IMR-90 (cell line): ENCODE measurements at regions not wholly inside any gene's neighbourhood (a gene's known extent, or its start where the extent isn't known, plus 50 kb on each side); places are given as distances from the start of the nearest gene placed in this dataset.

Source experiments
- ATAC-seq: fragments of 200-7000 bp; cut with Tn5 transposase; 2 replicates; pipeline ENCODE4 v1.9.1; 2020; ENCODE audit warnings: low read depth, mild to moderate bottlenecking, moderate library complexity
- BruUV-seq: library from RNA; stranded (reverse); fragments of 400-500 nt; replicated peaks from 2 replicates; lab custom pipeline; 2021; lab: Mats Ljungman, UMichigan
- CTCF ChIA-PET: fragments of 300-600 bp; formaldehyde crosslinking; extraction: SDS; loops from one replicate; lab custom pipeline; 2021; ENCODE audit warnings: antibody characterized with exemption; lab: Yijun Ruan, JAX
- POLR2A ChIA-PET: fragments of 300-600 bp; sonication (Branson Sonifier 250); formaldehyde crosslinking; loops from one replicate; lab custom pipeline; 2022; ENCODE audit warnings: antibody characterized with exemption; ENCODE audit not compliant: unreplicated experiment; lab: Charles Lee
- DNase-seq: peaks from one replicate; pipeline ENCODE4 v3.0.0; 2013
- H2AFZ ChIP-seq: replicated peaks from 2 replicates; pipeline ENCODE3; 2013; ENCODE audit warnings: low read length, mild to moderate bottlenecking; ENCODE audit not compliant: poor library complexity
- H2AK5ac ChIP-seq: 2 replicates; pipeline ENCODE4 v1.6.1; 2013; ENCODE audit warnings: low read depth, low read length, inconsistent platforms
- H2AK9ac ChIP-seq: replicated peaks from 2 replicates; pipeline ENCODE3; 2013; ENCODE audit warnings: mild to moderate bottlenecking, low read depth, low read length, moderate library complexity; ENCODE audit not compliant: poor library complexity
- H2BK120ac ChIP-seq: 2 replicates; pipeline ENCODE4 v1.6.1; 2013; ENCODE audit warnings: low read depth, low read length, inconsistent platforms
- H2BK15ac ChIP-seq: 3 replicates; pipeline ENCODE4 v1.6.1; 2013; ENCODE audit warnings: low read depth, low read length, inconsistent platforms
- H2BK20ac ChIP-seq: 2 replicates; pipeline ENCODE4 v1.6.1; 2013; ENCODE audit warnings: low read depth, mild to moderate bottlenecking, inconsistent platforms, low read length, moderate library complexity
- H2BK5ac ChIP-seq: 2 replicates; pipeline ENCODE4 v1.6.1; 2013; ENCODE audit warnings: mild to moderate bottlenecking, low read depth, low read length, inconsistent platforms; ENCODE audit not compliant: poor library complexity, severe bottlenecking
- H3K14ac ChIP-seq: replicated peaks from 2 replicates; pipeline ENCODE4 v1.6.1; 2013; ENCODE audit warnings: low read depth, low read length, inconsistent platforms
- H3K18ac ChIP-seq: 2 replicates; pipeline ENCODE4 v1.6.1; 2013; ENCODE audit warnings: low read depth, low read length, control low read depth
- H3K23ac ChIP-seq: 2 replicates; pipeline ENCODE4 v1.6.1; 2013; ENCODE audit warnings: low read depth, low read length, inconsistent platforms
- H3K27ac ChIP-seq: 2 replicates; pipeline ENCODE4 v1.5.1; 2013; ENCODE audit warnings: mild to moderate bottlenecking, control low read depth, low read length; ENCODE audit not compliant: insufficient read depth
- H3K27me3 ChIP-seq: 2 replicates; pipeline ENCODE4 v1.6.1; 2013; ENCODE audit warnings: low read length; ENCODE audit not compliant: control insufficient read depth, insufficient read depth
- H3K36me3 ChIP-seq: 2 replicates; pipeline ENCODE4 v1.6.1; 2013; ENCODE audit warnings: low read length, mixed read lengths; ENCODE audit not compliant: control insufficient read depth, insufficient read depth
- H3K4ac ChIP-seq: 2 replicates; pipeline ENCODE4 v1.6.1; 2013; ENCODE audit warnings: low read depth, low read length, inconsistent platforms
- H3K4me1 ChIP-seq: 2 replicates; pipeline ENCODE4 v1.6.1; 2013; ENCODE audit warnings: low read length, mixed read lengths; ENCODE audit not compliant: control insufficient read depth, insufficient read depth
- H3K4me2 ChIP-seq: 2 replicates; pipeline ENCODE4 v1.6.1; 2013; ENCODE audit warnings: low read depth, mild to moderate bottlenecking, control low read depth, low read length, moderate library complexity
- H3K4me3 ChIP-seq: 2 replicates; pipeline ENCODE4 v1.5.1; 2013; ENCODE audit warnings: low read depth, mild to moderate bottlenecking, control low read depth, low read length, moderate library complexity; ENCODE audit not compliant: insufficient read depth
- H3K56ac ChIP-seq: 2 replicates; pipeline ENCODE4 v1.6.1; 2013; ENCODE audit warnings: low read length, inconsistent platforms; ENCODE audit not compliant: insufficient read depth; ENCODE audit errors: extremely low read depth
- H3K79me1 ChIP-seq, 2 experiments: 2 replicates each; pipeline ENCODE4 v1.6.1; 2013; ENCODE audit warnings: low read length in 2 of 2, inconsistent platforms in 1 of 2, low read depth in 1 of 2
- H3K9ac ChIP-seq: 2 replicates; pipeline ENCODE4 v1.6.1; 2013; ENCODE audit warnings: low read depth, low read length, control low read depth
- H3K9me1 ChIP-seq: 2 replicates; pipeline ENCODE4 v1.6.1; 2013; ENCODE audit warnings: low read length, inconsistent platforms; ENCODE audit not compliant: insufficient read depth
- H3K9me3 ChIP-seq: 2 replicates; pipeline ENCODE4 v1.6.1; 2013; ENCODE audit warnings: low read length; ENCODE audit not compliant: control insufficient read depth, insufficient read depth
- H4K20me1 ChIP-seq: 2 replicates; pipeline ENCODE4 v1.6.1; 2013; ENCODE audit warnings: low read length, inconsistent platforms; ENCODE audit not compliant: insufficient read depth
- H4K5ac ChIP-seq: 2 replicates; pipeline ENCODE4 v1.6.1; 2013; ENCODE audit warnings: mild to moderate bottlenecking, low read depth, low read length, control low read depth
- H4K8ac ChIP-seq, 2 experiments: 2 replicates each; pipeline ENCODE4 v1.6.1; 2013; ENCODE audit warnings: low read depth in 2 of 2, low read length in 2 of 2, control low read depth in 1 of 2, inconsistent platforms in 1 of 2
- H4K91ac ChIP-seq: 2 replicates; pipeline ENCODE4 v1.6.1; 2013; ENCODE audit warnings: low read depth, low read length, inconsistent platforms; ENCODE audit not compliant: insufficient read depth
- BHLHE40 ChIP-seq: fragments of 150-350 bp; IDR thresholded peaks from 2 replicates; pipeline ENCODE4 v1.6.1; 2016; ENCODE audit warnings: mild to moderate bottlenecking, low read depth, low read length
- CEBPB ChIP-seq: IDR thresholded peaks from 2 replicates; pipeline ENCODE4 v1.6.1; 2012; ENCODE audit warnings: low read depth, low read length, improper control_type of control experiment
- CTCF ChIP-seq: conservative IDR thresholded peaks from 2 replicates; pipeline ENCODE4 v1.5.1; 2012; ENCODE audit warnings: mild to moderate bottlenecking, low read depth, low read length, improper control_type of control experiment
- ELK1 ChIP-seq: fragments of 150-350 bp; IDR thresholded peaks from 2 replicates; pipeline ENCODE4 v1.6.1; 2016; ENCODE audit warnings: low read depth, mild to moderate bottlenecking, low read length, moderate library complexity, borderline replicate concordance
- FOS ChIP-seq: fragments of 150-350 bp; IDR thresholded peaks from 2 replicates; pipeline ENCODE4 v1.6.1; 2016; ENCODE audit warnings: low read depth, low read length
- MAFK ChIP-seq: IDR thresholded peaks from 2 replicates; pipeline ENCODE4 v1.6.1; 2012; ENCODE audit warnings: low read depth, low read length, improper control_type of control experiment
- MAZ ChIP-seq: IDR thresholded peaks from 2 replicates; pipeline ENCODE4 v1.6.1; 2012; ENCODE audit warnings: low read depth, mild to moderate bottlenecking, low read length, improper control_type of control experiment, moderate library complexity, borderline replicate concordance
- MXI1 ChIP-seq: IDR thresholded peaks from 2 replicates; pipeline ENCODE4 v1.6.1; 2012; ENCODE audit warnings: low read depth, mild to moderate bottlenecking, low read length, moderate library complexity, borderline replicate concordance
- NFE2L2 ChIP-seq: fragments of 150-350 bp; IDR thresholded peaks from 2 replicates; pipeline ENCODE4 v1.6.1; 2016; ENCODE audit warnings: low read depth, mild to moderate bottlenecking, low read length
- RAD21 ChIP-seq: IDR thresholded peaks from 2 replicates; pipeline ENCODE4 v1.6.1; 2012; ENCODE audit warnings: low read length, improper control_type of control experiment
- RCOR1 ChIP-seq: IDR thresholded peaks from 2 replicates; pipeline ENCODE4 v1.6.1; 2012; ENCODE audit warnings: mild to moderate bottlenecking, low read length, improper control_type of control experiment; ENCODE audit not compliant: insufficient replicate concordance
- RFX5 ChIP-seq: IDR thresholded peaks from 2 replicates; pipeline ENCODE4 v1.8.0; 2012; ENCODE audit warnings: low read depth, mild to moderate bottlenecking, low read length, moderate library complexity
- USF2 ChIP-seq: fragments of 150-350 bp; IDR thresholded peaks from 2 replicates; pipeline ENCODE4 v1.6.1; 2017; ENCODE audit warnings: mild to moderate bottlenecking, antibody characterized with exemption, low read length, low read depth
- WGBS, 2 experiments: methylation state at CpG; one replicate each; pipeline versions ENCODE4 v1.1.5 to v1.1.7; 2013; ENCODE audit warnings: missing lambda C conversion rate in 2 of 2; ENCODE audit not compliant: insufficient read length in 1 of 2; ENCODE audit errors: extremely low coverage in 2 of 2; 5-methylcytosine and 5-hydroxymethylcytosine counted together
- dilution Hi-C: fragments of 300-500 bp; cut with HindIII; formaldehyde crosslinking; loops from one replicate; pipeline ENCODE4 v1.14.3; 2018; ENCODE audit warnings: low sequenced_read_pairs; ENCODE audit not compliant: unreplicated experiment
- in situ Hi-C: fragments of 300-500 bp; cut with MboI; formaldehyde crosslinking; loops from 3 replicates; pipeline ENCODE4 v1.14.3; 2019; ENCODE audit warnings: low sequenced_read_pairs, inconsistent platforms, mixed read lengths
- intact Hi-C: fragments of 100-400 bp; cut with micrococcal nuclease; formaldehyde crosslinking; loops from 2 replicates; pipeline ENCODE4 v1.10.0; 2022

- CTCF ChIA-PET: interaction anchor here (0.9 kb wide), 1 partner anchor 322 kb away, joined by 3 read pairs; no protein-coding TSS in a partner anchor
- Histone ChIP-seq H3K9me3 (peaks cover 8% of the 10 kb centered on the region), H2AK5ac (no peak overlapping the region), H2BK20ac (no peak overlapping the region), H3K36me3 (no peaks in the 10 kb centered on the region), H2AK9ac (no peak overlapping the region), H4K20me1 (no peaks in the 10 kb centered on the region), H3K23ac (no peak overlapping the region), H3K79me1 (no peaks in the 10 kb centered on the region), H4K91ac (no peak overlapping the region), H4K5ac (no peak overlapping the region), H4K8ac (no peak overlapping the region), H3K18ac (no peak overlapping the region), H3K27ac (no peak overlapping the region), H3K4ac (no peak overlapping the region), H3K4me3 (no peak overlapping the region), H2AFZ (no peak overlapping the region), H3K14ac (no peak overlapping the region), H2BK15ac (no peak overlapping the region), H2BK120ac (no peak overlapping the region), H3K27me3 (no peaks in the 10 kb centered on the region), H3K9ac (no peak overlapping the region), H3K56ac (no peak overlapping the region), H2BK5ac (no peak overlapping the region), H3K4me1 (peaks cover 7% of the 10 kb centered on the region), H3K9me1 (no peaks in the 10 kb centered on the region), H3K4me2 (no peak overlapping the region)
- WGBS, 2 experiments: no CpG with 5 or more reads among the region's 4 CpGs
- POLR2A ChIA-PET: no interaction called here
- DNase-seq: no peak
- TF ChIP-seq ELK1 (no peak), RFX5 (no peak), CTCF (no peak), CEBPB (no peak), RCOR1 (no peak), RAD21 (no peak), MAFK (no peak), FOS (no peak), NFE2L2 (no peak), MXI1 (no peak), MAZ (no peak), USF2 (no peak), BHLHE40 (no peak)
- dilution Hi-C loops (no loop called here), in situ Hi-C loops (no loop called here), intact Hi-C loops (loop anchor here (5.0 to 10.0 kb wide), 2 partner anchors 219 to 259 kb away; partner anchors contain the start of gene SIPA1L2)
- BruUV-seq: no TSS peak
- no peak for ATAC-seq
Observed at GRCh38 chr1:232893481-232894313, 56.7 kb upstream of the NTPCR start.
